Activated T-cell treated with anti-CD3 and anti-CD28 coated beads, Interleukin-2, amount 50 U/mL, for 72 hours (primary cell): ENCODE measurements at regions not wholly inside any gene's neighbourhood (a gene's known extent, or its start where the extent isn't known, plus 50 kb on each side); places are given as distances from the start of the nearest gene placed in this dataset.
"Not testable (repeated sequence)": the region's sequence is repeated elsewhere in the genome, so short reads cannot be mapped to it uniquely, and the experiment has no call there.

Source experiments
- ATAC-seq, 2 donors: fragments of 150-1000 bp; cut with Tn5 transposase; replicated peaks in 1 of 2; 2 replicates each; pipeline ENCODE4 v1.10.0; 2021; ENCODE audit warnings: moderate library complexity in 2 of 2, mild to moderate bottlenecking in 1 of 2
- DNase-seq, 2 donors: peaks; one replicate each; pipeline ENCODE4 v3.0.0; 2021 to 2022; ENCODE audit warnings: mixed read lengths in 1 of 2
- H3K27ac Mint-ChIP-seq: one replicate; pipeline ENCODE4 v1.8.0; 2022; ENCODE audit warnings: mild to moderate bottlenecking, moderate library complexity, mixed read lengths
- H3K27me3 Mint-ChIP-seq: one replicate; pipeline ENCODE4 v1.8.0; 2022; ENCODE audit warnings: low read depth, mixed read lengths
- H3K36me3 Mint-ChIP-seq, 2 donors: one replicate each; pipeline ENCODE4 v1.8.0; 2022; ENCODE audit warnings: mixed read lengths in 2 of 2, mild to moderate bottlenecking in 1 of 2; ENCODE audit not compliant: insufficient read depth in 2 of 2
- H3K4me1 Mint-ChIP-seq: one replicate; pipeline ENCODE4 v1.8.0; 2022; ENCODE audit warnings: low read depth, mixed read lengths
- H3K4me3 Mint-ChIP-seq, 2 donors: one replicate each; pipeline ENCODE4 v1.8.0; 2022; ENCODE audit warnings: mild to moderate bottlenecking in 2 of 2, mixed read lengths in 2 of 2, moderate library complexity in 2 of 2
- H3K9me3 Mint-ChIP-seq, 2 donors: one replicate each; pipeline ENCODE4 v1.8.0; 2022; ENCODE audit warnings: mixed read lengths in 2 of 2

DNA sequence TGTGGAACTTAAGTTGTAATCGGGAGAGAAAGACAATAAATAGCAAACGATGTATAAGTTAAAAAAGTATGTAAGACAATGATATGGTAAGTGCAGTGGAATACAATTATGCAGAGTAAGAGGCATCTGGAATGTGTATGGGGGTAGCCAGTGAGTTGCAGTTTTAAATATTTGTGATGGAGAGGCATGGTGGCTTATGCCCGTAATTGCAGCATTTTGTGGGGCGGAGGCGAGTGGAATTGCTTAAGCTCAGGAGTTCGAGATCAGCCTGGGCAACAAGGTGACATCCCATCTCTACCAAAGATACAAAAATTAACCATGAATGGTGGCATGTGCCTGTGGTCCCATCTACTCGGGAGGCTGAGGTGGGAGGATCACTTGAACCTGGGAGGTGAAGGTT is 52.5 kb upstream of the WDFY3 start:
- DNase-seq (no peak), ATAC-seq (no peak)
- Mint-ChIP-seq H3K4me3 (no peak overlapping the region), H3K27me3 (no peaks in the 10 kb centered on the region), H3K36me3 (no peaks in the 10 kb centered on the region), H3K27ac (no peak overlapping the region), H3K9me3 (peaks cover 2 to 10% of the 10 kb centered on the region in 2 donors), H3K4me1 (no peaks in the 10 kb centered on the region)

DNA sequence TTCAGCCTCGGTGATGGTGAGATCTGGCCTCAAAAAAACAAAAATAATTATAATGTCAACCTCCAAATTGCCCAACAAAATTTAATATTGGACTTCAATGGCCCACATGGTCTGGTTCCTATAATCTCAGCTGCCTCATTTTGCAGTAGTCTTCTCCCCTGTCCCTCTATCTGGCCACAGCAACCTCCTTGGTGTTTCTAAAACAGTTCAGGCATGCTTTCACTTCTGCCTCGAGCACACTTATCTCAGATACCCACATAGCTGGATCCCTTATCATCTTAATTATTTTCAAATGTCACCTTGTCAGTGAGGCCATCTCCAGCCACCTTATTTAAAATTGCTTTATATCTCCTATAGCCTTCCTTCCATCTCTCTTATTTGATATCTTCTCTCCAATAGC is 52.9 kb upstream of the WDFY3 start:
- Mint-ChIP-seq H3K36me3 (no peaks in the 10 kb centered on the region), H3K27ac (no peak overlapping the region), H3K9me3 (peaks cover 2 to 10% of the 10 kb centered on the region in 2 donors), H3K27me3 (no peaks in the 10 kb centered on the region), H3K4me3 (no peak overlapping the region), H3K4me1 (no peaks in the 10 kb centered on the region)
- DNase-seq, result no peak
- ATAC-seq, result no peak

DNA sequence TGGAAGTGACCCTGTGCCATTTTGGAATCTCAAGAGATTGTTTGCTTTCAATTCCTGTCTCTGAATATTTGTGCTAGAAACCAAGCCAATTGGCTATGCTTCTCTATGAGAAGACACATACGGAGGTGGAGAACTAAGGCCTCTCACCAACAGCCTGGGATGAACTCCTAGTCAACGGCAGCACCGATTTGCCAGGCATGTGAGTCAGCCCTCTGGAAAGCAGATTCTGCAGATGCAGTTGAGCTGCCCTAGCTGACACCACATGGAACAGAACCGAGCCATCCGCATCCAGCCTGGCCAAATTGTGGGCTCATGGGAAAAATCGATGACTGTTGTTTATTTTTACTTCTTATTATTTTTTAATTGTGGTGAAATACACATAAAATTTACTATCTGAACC is 58.2 kb upstream of the WDFY3 start:
- Mint-ChIP-seq H3K4me1 (no peaks in the 10 kb centered on the region), H3K27me3 (no peaks in the 10 kb centered on the region), H3K9me3 (peaks cover 6 to 7% of the 10 kb centered on the region in 2 donors), H3K4me3 (no peak overlapping the region), H3K27ac (no peak overlapping the region), H3K36me3 (peaks cover 0 to 1% of the 10 kb centered on the region in 2 donors)
- ATAC-seq, result no peak
- no peak for DNase-seq

- H3K36me3 Mint-ChIP-seq, result peaks cover 0 to 1% of the 10 kb centered on the region in 2 donors
- no peak for DNase-seq
- no peaks in the 10 kb centered on the region for H3K4me1 Mint-ChIP-seq
- no peak overlapping the region for H3K4me3 Mint-ChIP-seq
- ATAC-seq, result no peak
- H3K27ac Mint-ChIP-seq, result no peak overlapping the region
- peaks cover 6 to 16% of the 10 kb centered on the region in 2 donors for H3K9me3 Mint-ChIP-seq
- no peaks in the 10 kb centered on the region for H3K27me3 Mint-ChIP-seq
Observed at GRCh38 chr4:85028910-85029309, 62.4 kb upstream of the WDFY3 start.

DNA sequence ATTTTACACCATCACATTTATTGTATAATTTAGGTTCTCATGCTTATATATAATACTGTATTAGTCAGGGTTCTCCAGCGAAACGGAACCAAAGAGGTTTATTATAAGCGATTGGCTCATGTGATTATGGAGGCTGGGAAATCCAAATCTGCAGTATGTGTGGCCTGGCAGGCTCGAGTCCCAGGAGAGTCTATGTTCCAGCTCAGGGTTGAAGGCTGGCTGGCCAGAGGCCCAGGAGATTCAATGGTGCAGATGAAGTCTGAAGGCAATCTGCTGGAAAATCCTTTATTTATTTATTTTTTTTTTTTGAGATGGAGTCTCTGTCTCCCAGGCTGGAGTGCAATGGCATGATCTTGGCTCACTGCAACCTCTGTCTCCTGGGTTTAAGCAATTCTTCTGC is 63.0 kb upstream of the WDFY3 start:
- peaks cover 0 to 1% of the 10 kb centered on the region in 2 donors for H3K36me3 Mint-ChIP-seq
- H3K9me3 Mint-ChIP-seq, result peaks cover 9 to 19% of the 10 kb centered on the region in 2 donors
- H3K4me1 Mint-ChIP-seq, result no peaks in the 10 kb centered on the region
- H3K4me3 Mint-ChIP-seq, result no peak overlapping the region
- no peaks in the 10 kb centered on the region for H3K27me3 Mint-ChIP-seq
- H3K27ac Mint-ChIP-seq, result no peak overlapping the region
- DNase-seq (no peak), ATAC-seq (no peak)

DNA sequence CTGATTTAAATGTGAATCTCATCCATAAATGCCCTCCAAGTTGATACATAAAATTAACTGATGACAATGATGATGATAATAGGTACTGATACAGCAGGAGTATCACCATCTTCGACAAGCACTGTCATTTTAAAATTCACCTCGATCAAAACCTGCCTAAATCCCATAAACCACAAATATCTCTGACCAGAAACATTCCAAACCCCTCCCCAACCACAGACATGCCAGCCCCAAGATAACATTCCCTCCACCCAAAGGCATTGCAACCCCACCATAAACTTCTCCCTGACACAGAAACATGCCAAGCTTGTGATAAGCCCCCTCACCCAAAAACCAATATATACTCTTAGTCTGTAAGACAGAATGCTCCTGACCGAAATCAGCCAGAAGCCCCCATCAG is 63.7 kb upstream of the WDFY3 start:
- peaks cover 9 to 19% of the 10 kb centered on the region in 2 donors for H3K9me3 Mint-ChIP-seq
- ATAC-seq (no peak), DNase-seq (no peak)
- no peak overlapping the region for H3K4me3 Mint-ChIP-seq
- H3K36me3 Mint-ChIP-seq, result peaks cover 0 to 1% of the 10 kb centered on the region in 2 donors
- H3K4me1 Mint-ChIP-seq, result no peaks in the 10 kb centered on the region
- no peaks in the 10 kb centered on the region for H3K27me3 Mint-ChIP-seq
- no peak overlapping the region for H3K27ac Mint-ChIP-seq

GRCh38 chr4:85033838-85034237 is 67.3 kb upstream of the WDFY3 start:
- not testable (repeated sequence) for ATAC-seq, DNase-seq, H3K4me3 Mint-ChIP-seq, H3K27me3 Mint-ChIP-seq, H3K27ac Mint-ChIP-seq, H3K4me1 Mint-ChIP-seq, H3K36me3 Mint-ChIP-seq
- peaks cover 7 to 12% of the 10 kb centered on the region in 2 donors for H3K9me3 Mint-ChIP-seq

GRCh38 chr4:85039526-85039925 is 73.0 kb upstream of the WDFY3 start:
- Mint-ChIP-seq H3K27me3 (no peaks in the 10 kb centered on the region), H3K4me1 (no peaks in the 10 kb centered on the region), H3K36me3 (no peaks in the 10 kb centered on the region), H3K9me3 (peaks cover 3 to 4% of the 10 kb centered on the region in 2 donors), H3K27ac (no peak overlapping the region), H3K4me3 (no peak overlapping the region)
- DNase-seq, result no peak
- ATAC-seq, result no peak

DNA sequence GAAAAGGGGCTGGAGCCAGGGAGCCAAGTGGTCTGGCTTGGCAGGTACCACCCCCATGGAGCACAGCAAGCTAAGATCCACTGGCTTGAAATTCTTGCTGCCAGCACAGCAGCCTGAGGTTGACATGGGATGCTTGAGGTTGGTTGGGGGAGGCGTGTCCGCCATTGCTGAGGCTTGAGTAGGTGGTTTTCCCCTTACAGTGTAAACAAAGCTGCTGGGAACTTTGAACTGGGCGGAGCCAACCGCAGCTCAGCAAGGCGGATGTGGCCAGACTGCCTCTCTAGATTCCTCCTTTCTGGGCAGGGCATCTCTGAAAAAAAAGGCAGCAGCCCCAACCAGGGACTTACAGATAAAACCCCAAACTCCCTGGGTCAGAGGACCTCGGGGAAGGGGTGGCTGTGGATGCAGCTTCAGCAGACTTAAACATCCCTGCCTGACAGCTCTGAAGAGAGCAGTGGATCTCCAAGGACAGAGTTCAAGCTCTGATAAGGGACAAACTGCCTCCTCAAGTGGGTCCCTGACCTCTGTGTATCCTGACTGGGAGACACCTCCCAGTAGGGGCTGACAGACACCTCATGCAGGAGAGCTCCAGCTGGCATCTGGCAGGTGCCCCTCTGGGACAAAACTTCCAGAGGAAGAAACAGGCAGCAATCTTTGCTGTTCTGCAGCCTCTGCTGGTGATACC is 77.5 kb upstream of the WDFY3 start:
- H3K27me3 Mint-ChIP-seq, H3K36me3 Mint-ChIP-seq, ATAC-seq, H3K4me1 Mint-ChIP-seq, H3K27ac Mint-ChIP-seq, H3K4me3 Mint-ChIP-seq, H3K9me3 Mint-ChIP-seq, DNase-seq: not testable (repeated sequence)

DNA sequence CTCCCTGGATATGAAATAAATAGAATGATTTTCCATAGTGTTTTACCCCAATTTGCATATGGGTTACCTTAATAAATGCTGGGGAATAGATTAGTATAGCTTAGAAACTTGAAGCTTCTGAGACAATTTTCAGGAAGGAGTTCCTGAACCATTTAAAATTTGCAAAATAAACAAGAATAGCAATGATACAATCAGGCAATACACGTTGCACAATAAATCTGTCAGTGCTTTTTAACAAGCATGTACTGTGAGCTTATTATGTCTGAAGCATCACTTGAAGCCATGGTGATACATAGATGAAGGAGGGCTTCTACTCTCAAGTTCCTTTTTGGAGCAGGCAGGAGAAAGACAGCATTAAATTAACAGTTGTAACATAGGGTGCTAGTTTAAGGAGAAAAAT is 84.2 kb upstream of the WDFY3 start:
- ATAC-seq, result no peak
- H3K4me1 Mint-ChIP-seq, result no peaks in the 10 kb centered on the region
- no peaks in the 10 kb centered on the region for H3K27me3 Mint-ChIP-seq
- peaks cover 4 to 10% of the 10 kb centered on the region in 2 donors for H3K9me3 Mint-ChIP-seq
- H3K36me3 Mint-ChIP-seq, result no peaks in the 10 kb centered on the region
- H3K4me3 Mint-ChIP-seq, result no peak overlapping the region
- H3K27ac Mint-ChIP-seq, result no peak overlapping the region
- DNase-seq, result no peak

DNA sequence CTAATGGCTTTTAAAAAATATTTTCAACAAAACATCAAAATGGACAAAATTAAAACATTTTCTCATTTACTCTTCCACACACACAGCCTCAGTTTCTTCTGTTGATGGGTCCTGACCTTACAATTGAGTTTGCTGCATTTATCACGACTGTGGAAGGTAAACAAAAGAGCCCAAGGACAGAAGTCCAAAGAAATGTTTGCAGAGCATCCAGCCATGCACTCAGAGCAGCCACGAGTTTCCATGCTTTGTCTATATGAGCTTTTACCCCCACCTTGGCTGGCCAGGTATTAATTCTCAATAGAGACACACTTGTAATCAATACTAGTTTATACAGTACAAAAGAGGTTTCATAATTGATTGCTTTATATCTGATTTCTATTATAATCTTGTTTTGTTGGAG is 85.0 kb upstream of the WDFY3 start:
- Mint-ChIP-seq H3K9me3 (peaks cover 4 to 10% of the 10 kb centered on the region in 2 donors), H3K4me3 (no peak overlapping the region), H3K27me3 (no peaks in the 10 kb centered on the region), H3K27ac (no peak overlapping the region), H3K36me3 (no peaks in the 10 kb centered on the region), H3K4me1 (no peaks in the 10 kb centered on the region)
- ATAC-seq (no peak), DNase-seq (no peak)

- not testable (repeated sequence) for H3K9me3 Mint-ChIP-seq, H3K27ac Mint-ChIP-seq, H3K36me3 Mint-ChIP-seq, ATAC-seq, H3K4me1 Mint-ChIP-seq, H3K27me3 Mint-ChIP-seq, DNase-seq, H3K4me3 Mint-ChIP-seq
Observed at GRCh38 chr4:85054925-85055324, 88.4 kb upstream of the WDFY3 start.

DNA sequence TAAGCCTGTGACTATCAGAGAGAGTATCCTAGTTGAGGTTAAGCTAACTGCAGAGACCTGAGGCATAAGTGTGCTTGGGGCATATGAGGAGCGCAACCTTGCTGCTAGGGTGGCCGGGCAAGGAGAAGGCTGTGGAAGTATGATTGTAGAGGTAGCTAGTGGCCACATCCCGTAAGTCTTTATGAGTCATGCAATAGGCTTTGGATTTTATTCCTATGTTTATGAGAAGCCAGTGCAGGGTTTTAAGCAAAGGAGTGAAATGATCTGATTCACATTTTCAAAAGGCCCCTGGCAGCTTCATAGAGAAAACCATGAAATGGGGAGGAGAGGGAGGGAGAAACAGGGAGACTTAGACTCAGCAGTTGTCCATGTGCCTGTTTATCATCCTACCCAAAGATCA is 92.1 kb upstream of the WDFY3 start:
- no peaks in the 10 kb centered on the region for H3K4me1 Mint-ChIP-seq
- ATAC-seq (no peak), DNase-seq (no peak)
- H3K27ac Mint-ChIP-seq, result no peak overlapping the region
- no peak overlapping the region for H3K4me3 Mint-ChIP-seq
- H3K27me3 Mint-ChIP-seq, result no peaks in the 10 kb centered on the region
- no peaks in the 10 kb centered on the region for H3K36me3 Mint-ChIP-seq
- peaks cover 0 to 1% of the 10 kb centered on the region in 2 donors for H3K9me3 Mint-ChIP-seq

- no peaks in the 10 kb centered on the region for H3K4me1 Mint-ChIP-seq
- no peaks in the 10 kb centered on the region for H3K27me3 Mint-ChIP-seq
- no peaks in the 10 kb centered on the region for H3K36me3 Mint-ChIP-seq
- H3K4me3 Mint-ChIP-seq, result no peak overlapping the region
- ATAC-seq, result no peak
- peaks cover 0 to 3% of the 10 kb centered on the region in 2 donors for H3K9me3 Mint-ChIP-seq
- DNase-seq, result no peak
- H3K27ac Mint-ChIP-seq, result no peak overlapping the region
Observed at GRCh38 chr4:85061974-85062373, 95.5 kb upstream of the WDFY3 start.
